ENCODE measurements at regions not wholly inside any gene's neighbourhood (a gene's known extent, or its start where the extent isn't known, plus 50 kb on each side); places are given as distances from the start of the nearest gene placed in this dataset.

DNA sequence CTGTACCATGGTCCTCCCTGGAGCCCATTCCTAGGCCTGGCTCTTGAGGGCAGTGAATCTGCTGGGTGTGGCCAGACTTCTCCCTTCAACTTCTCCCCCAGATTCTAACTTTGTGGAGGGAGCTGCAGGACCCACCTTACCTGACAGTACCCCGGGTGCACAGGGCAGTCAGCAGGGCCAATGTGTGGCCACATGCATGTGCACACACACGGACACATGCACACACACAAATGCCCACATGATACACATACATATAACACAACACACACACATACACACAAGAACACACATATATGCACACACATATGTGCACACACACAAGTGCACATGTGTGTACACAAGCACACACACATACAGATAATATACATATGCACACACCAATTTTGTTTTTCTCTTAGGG lies 300.0 kb upstream of the HS6ST1 start:
- no peaks in the 10 kb centered on the region for H3K36me3 ChIP-seq
- DNase-seq, result no peak
- no peaks in the 10 kb centered on the region for H3K4me1 ChIP-seq
- H3K9me3 ChIP-seq, result no peaks in the 10 kb centered on the region
- no peak overlapping the region for H3K4me3 ChIP-seq
- no peak overlapping the region for H3K27ac ChIP-seq
- TF ChIP-seq, protein P1, sequence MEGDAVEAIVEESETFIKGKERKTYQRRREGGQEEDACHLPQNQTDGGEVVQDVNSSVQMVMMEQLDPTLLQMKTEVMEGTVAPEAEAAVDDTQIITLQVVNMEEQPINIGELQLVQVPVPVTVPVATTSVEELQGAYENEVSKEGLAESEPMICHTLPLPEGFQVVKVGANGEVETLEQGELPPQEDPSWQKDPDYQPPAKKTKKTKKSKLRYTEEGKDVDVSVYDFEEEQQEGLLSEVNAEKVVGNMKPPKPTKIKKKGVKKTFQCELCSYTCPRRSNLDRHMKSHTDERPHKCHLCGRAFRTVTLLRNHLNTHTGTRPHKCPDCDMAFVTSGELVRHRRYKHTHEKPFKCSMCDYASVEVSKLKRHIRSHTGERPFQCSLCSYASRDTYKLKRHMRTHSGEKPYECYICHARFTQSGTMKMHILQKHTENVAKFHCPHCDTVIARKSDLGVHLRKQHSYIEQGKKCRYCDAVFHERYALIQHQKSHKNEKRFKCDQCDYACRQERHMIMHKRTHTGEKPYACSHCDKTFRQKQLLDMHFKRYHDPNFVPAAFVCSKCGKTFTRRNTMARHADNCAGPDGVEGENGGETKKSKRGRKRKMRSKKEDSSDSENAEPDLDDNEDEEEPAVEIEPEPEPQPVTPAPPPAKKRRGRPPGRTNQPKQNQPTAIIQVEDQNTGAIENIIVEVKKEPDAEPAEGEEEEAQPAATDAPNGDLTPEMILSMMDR (IDR thresholded peaks at IDR 0.05), result no peak
- no peak for TF ChIP-seq POLR2A (IDR thresholded peaks at IDR 0.05)
- H3K27me3 ChIP-seq, result no peaks in the 10 kb centered on the region

DNA sequence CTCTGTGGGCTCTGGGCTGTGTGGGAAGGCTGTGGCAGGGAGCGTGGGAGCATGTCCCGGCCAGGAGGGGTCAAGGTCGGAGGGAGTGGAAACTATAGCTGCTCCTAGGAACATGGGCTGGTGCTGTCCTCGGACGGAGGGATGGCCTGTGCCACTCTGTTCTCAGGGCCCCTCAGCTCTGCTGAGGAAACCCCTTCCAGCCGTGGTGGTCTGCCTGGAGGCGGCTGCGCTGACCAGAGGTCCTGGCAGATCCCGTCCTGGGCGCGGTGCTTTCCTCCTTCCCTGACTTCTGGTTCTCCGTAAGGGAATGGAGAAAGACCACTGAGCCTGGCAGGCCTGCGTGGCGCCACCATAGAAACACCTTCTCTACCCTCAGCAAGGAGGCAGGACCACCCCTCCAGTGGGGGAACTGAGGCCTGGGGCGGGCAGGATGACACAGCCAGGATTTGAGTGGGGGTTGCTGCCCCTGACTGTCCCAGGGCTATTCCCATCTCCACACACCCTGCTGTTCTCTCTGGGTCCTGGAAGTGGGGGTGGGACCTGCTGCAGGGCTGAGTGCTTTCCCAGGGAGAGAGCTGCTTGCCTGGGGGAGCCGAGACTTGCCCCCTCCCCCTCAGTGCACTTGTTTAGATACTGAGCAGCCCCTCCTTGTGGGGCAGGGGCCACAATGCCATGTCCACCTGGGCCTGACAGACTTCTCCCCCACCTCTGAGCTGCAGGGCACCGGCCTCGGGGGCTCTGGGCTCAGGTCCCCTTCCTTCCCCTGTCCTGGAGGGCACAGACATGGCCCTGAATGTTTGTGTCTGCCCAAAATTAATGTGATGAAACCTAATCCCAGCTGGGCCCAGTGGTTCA lies 301.0 kb upstream of the HS6ST1 start:
- DNase-seq, result peak in 1 of 3 donors; percentile 35
- TF ChIP-seq, protein P1 (IDR thresholded peaks at IDR 0.05), result no peak
- TF ChIP-seq POLR2A (IDR thresholded peaks at IDR 0.05), result no peak
- H3K27me3 ChIP-seq, result no peaks in the 10 kb centered on the region
- H3K27ac ChIP-seq, result no peak overlapping the region
- H3K4me3 ChIP-seq, result no peak overlapping the region
- H3K9me3 ChIP-seq, result no peaks in the 10 kb centered on the region
- no peaks in the 10 kb centered on the region for H3K36me3 ChIP-seq
- H3K4me1 ChIP-seq, result no peaks in the 10 kb centered on the region

DNA sequence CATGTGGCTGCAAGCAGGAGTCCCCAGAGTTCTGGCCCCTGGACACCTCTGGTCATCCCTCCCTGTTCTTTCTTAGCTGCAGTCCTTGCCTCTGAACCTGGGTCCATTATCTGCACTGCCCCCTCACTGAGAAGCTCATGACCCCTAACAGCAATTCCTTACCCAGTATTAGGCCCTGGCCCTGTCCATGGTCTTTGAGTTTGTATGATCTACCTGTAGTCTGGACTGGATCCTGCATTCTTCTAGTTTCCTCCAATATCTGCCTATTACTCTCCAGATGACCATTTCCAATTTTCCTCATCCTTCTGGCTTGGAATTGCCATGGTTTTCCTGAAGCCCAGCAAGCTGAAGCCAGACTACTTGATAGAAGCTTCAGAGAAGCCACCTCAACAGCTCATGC lies 302.4 kb upstream of the HS6ST1 start:
- H3K9me3 ChIP-seq, result no peaks in the 10 kb centered on the region
- TF ChIP-seq, protein P1 (IDR thresholded peaks at IDR 0.05), result no peak
- no peak for TF ChIP-seq POLR2A (IDR thresholded peaks at IDR 0.05)
- no peaks in the 10 kb centered on the region for H3K4me1 ChIP-seq
- no peak overlapping the region for H3K4me3 ChIP-seq
- DNase-seq, result no peak
- no peak overlapping the region for H3K27ac ChIP-seq
- no peaks in the 10 kb centered on the region for H3K27me3 ChIP-seq
- no peaks in the 10 kb centered on the region for H3K36me3 ChIP-seq

DNA sequence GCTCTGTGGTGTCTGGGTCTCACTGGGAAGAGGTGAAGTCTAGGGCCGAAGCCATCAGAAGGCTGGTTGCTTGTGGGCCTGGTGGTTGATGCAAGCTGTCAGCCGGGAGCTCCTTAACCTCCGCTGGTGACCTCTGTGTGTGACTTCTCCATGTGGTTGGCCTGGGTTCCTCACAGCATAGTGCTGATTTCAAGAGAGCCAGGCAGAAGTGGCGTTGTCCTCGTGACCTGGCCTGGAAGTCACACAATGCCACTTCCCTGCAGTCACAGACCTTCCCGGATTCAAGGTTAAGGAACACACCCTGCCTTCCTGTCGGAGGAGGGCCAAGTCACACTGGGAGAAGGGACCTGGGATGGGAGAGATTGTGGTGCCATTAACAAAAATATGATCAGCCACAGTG lies 303.7 kb upstream of the HS6ST1 start:
- TF ChIP-seq, protein P1 (IDR thresholded peaks at IDR 0.05), result no peak
- TF ChIP-seq POLR2A (IDR thresholded peaks at IDR 0.05), result no peak
- Histone ChIP-seq H3K9me3 (no peaks in the 10 kb centered on the region), H3K27me3 (no peaks in the 10 kb centered on the region), H3K27ac (no peak overlapping the region), H3K4me1 (no peaks in the 10 kb centered on the region), H3K36me3 (no peaks in the 10 kb centered on the region), H3K4me3 (no peak overlapping the region)
- peak in 2 of 3 donors; percentile 39 to 52 for DNase-seq

DNA sequence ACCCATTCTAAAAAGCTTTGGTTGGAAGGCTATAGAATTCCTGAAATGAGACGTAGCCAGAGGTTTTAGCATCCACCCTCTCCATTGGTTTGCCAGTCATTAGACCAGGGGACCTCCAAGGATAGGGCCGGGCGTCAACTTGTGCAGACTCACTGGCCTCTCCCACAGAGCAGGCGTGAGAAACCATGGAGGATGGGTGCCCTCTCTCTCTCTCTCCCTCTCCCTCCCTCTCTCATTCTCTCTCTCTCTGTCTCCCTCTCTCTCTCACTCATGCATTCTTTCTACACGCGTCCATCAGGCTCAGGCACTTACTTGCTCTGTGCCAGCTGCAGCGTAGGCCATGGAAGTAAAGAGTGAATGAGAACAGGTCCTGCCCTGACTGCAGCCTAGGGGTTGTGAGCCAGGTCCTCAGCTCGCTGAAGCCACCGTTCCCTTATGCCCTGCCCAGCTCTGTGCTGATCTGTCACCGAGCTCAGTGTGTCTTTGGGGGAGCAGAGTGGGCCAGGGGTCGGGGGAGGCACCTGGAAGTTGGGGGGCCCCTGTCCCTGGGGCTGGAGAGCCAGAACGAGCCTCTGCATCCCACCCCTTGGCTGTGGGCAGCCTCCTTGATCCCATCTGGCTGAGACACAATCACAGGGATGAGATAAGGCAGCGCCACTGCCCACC lies 304.4 kb upstream of the HS6ST1 start:
- no peak overlapping the region for H3K4me3 ChIP-seq
- H3K9me3 ChIP-seq, result no peaks in the 10 kb centered on the region
- no peak for TF ChIP-seq POLR2A (IDR thresholded peaks at IDR 0.05)
- TF ChIP-seq, protein P1 (IDR thresholded peaks at IDR 0.05), result no peak
- DNase-seq, result peak in 1 of 3 donors; percentile 15
- no peak overlapping the region for H3K27ac ChIP-seq
- H3K36me3 ChIP-seq, result no peaks in the 10 kb centered on the region
- no peaks in the 10 kb centered on the region for H3K27me3 ChIP-seq
- H3K4me1 ChIP-seq, result no peaks in the 10 kb centered on the region

Measured in Peyer's patch (tissue), 4 donors.